ENCODE measurements at regions not wholly inside any gene's neighbourhood (a gene's known extent, or its start where the extent isn't known, plus 50 kb on each side); places are given as distances from the start of the nearest gene placed in this dataset.

GRCh38 chr11:15560689-15561467 lies 446.2 kb downstream of the INSC start:
- no peak overlapping the region for H3K4me3 Mint-ChIP-seq

DNA sequence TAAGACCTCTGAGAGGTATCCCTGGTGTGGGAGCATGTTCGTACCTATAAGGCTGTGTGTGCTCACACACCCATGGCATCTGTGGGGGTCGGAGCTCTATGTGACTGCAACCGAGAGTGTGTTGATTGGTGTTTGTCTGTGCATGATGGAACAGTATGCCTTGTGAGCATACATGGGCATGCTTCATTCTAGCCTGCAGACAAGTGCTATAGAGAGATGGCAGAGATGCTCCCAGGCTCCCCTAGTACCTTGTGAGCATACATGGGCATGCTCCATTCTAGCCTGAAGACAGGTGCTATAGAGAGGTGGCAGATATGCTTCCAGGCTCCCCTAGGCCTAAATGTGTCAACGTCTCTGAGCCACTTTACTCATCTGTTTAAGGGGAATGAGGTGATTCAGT lies 447.5 kb downstream of the INSC start:
- no peaks in the 10 kb centered on the region for H3K36me3 Mint-ChIP-seq (ENCODE audit: low read depth)
- peaks cover 6% of the 10 kb centered on the region for H3K9me3 Mint-ChIP-seq
- H3K4me3 Mint-ChIP-seq, result no peak overlapping the region
- H3K4me1 Mint-ChIP-seq (ENCODE audit: low read depth), result no peaks in the 10 kb centered on the region
- H3K27me3 Mint-ChIP-seq, result peaks cover 3% of the 10 kb centered on the region
- H3K27ac Mint-ChIP-seq, result no peak overlapping the region

More at GRCh38 chr11:15560689-15561467, 446.2 kb downstream of the INSC start:
- Mint-ChIP-seq H3K27me3 (peaks cover 3% of the 10 kb centered on the region), H3K36me3 (ENCODE audit: low read depth) (no peaks in the 10 kb centered on the region), H3K4me1 (ENCODE audit: low read depth) (no peaks in the 10 kb centered on the region), H3K27ac (no peak overlapping the region), H3K9me3 (peaks cover 4% of the 10 kb centered on the region)

DNA sequence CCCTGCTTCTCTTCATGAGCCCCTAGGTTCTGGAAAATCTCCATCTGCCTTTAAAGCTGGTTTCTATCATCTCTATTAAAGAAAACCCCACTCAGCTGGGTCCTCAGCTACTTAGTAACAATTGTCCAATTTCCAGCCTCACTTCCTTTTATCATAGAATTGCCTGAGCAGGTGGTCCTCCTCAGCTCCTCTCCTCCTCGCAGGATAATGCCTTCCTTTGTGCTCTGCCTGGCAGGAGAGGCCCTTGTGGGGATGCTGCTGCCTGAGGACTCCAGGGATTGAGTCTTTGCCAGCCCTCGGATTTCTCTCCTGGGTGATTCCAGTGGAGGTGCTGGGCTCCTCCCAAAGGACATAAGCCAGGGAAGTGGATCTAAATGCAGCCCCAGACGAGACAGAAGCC lies 448.3 kb downstream of the INSC start:
- Mint-ChIP-seq H3K27ac (no peak overlapping the region), H3K4me1 (ENCODE audit: low read depth) (no peaks in the 10 kb centered on the region), H3K36me3 (ENCODE audit: low read depth) (no peaks in the 10 kb centered on the region), H3K9me3 (peaks cover 4% of the 10 kb centered on the region), H3K4me3 (no peak overlapping the region), H3K27me3 (peaks cover 3% of the 10 kb centered on the region)

GRCh38 chr11:15565880-15566279 lies 451.2 kb downstream of the INSC start:
- Mint-ChIP-seq H3K27ac (no peak overlapping the region), H3K27me3 (no peaks in the 10 kb centered on the region), H3K4me1 (ENCODE audit: low read depth) (no peaks in the 10 kb centered on the region), H3K36me3 (ENCODE audit: low read depth) (no peaks in the 10 kb centered on the region), H3K4me3 (no peak overlapping the region), H3K9me3 (peaks cover 4% of the 10 kb centered on the region)

DNA sequence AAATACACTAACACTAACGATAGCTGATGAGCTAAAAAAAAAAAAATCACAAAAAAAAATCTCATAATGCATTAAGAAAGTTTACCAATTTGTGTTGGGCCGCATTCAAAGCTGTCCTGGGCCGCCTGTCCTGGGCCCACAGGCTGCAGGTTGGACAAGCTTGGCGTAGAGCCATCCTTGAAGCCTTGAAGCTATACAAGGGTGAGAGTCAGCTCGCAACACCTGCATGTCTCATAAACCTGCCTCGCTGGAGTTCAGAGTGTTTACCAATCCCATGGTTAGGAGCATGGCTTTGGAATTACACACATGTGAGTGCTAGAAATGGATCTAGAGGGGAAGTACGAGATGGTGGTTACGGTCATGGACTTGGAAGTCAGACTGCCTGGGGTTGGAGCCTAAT lies 453.7 kb downstream of the INSC start:
- peaks cover 4% of the 10 kb centered on the region for H3K9me3 Mint-ChIP-seq
- H3K36me3 Mint-ChIP-seq (ENCODE audit: low read depth), result no peaks in the 10 kb centered on the region
- no peak overlapping the region for H3K27ac Mint-ChIP-seq
- no peak overlapping the region for H3K4me3 Mint-ChIP-seq
- no peaks in the 10 kb centered on the region for H3K27me3 Mint-ChIP-seq
- H3K4me1 Mint-ChIP-seq (ENCODE audit: low read depth), result no peaks in the 10 kb centered on the region

- H3K4me1 Mint-ChIP-seq (ENCODE audit: low read depth), result no peaks in the 10 kb centered on the region
- H3K27me3 Mint-ChIP-seq, result no peaks in the 10 kb centered on the region
- H3K27ac Mint-ChIP-seq, result no peak overlapping the region
- no peaks in the 10 kb centered on the region for H3K36me3 Mint-ChIP-seq (ENCODE audit: low read depth)
- H3K4me3 Mint-ChIP-seq, result no peak overlapping the region
- peaks cover 4% of the 10 kb centered on the region for H3K9me3 Mint-ChIP-seq
Observed at GRCh38 chr11:15569305-15570025, 454.7 kb downstream of the INSC start.

DNA sequence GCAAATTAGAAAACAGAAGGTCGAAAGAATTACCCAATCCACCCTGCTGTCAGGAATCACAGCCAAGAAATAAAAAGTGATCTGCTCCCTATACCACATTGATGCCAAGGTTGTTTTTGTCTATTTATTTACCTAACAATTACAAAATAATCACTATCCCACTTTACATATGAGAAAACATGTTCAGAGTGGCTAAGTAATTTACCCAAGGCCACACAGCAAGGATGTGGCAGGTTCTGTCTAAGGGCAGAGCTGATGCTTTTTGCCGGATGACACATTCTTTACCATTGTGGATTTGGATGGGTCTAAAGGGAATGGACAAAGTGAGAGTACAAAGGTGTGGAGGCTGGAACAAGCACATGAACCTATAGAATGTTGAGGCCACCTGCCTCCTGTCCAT lies 460.7 kb downstream of the INSC start:
- no peaks in the 10 kb centered on the region for H3K9me3 Mint-ChIP-seq
- no peak overlapping the region for H3K4me3 Mint-ChIP-seq
- H3K4me1 Mint-ChIP-seq (ENCODE audit: low read depth), result no peaks in the 10 kb centered on the region
- no peak overlapping the region for H3K27ac Mint-ChIP-seq
- H3K27me3 Mint-ChIP-seq, result no peaks in the 10 kb centered on the region
- H3K36me3 Mint-ChIP-seq (ENCODE audit: low read depth), result no peaks in the 10 kb centered on the region

DNA sequence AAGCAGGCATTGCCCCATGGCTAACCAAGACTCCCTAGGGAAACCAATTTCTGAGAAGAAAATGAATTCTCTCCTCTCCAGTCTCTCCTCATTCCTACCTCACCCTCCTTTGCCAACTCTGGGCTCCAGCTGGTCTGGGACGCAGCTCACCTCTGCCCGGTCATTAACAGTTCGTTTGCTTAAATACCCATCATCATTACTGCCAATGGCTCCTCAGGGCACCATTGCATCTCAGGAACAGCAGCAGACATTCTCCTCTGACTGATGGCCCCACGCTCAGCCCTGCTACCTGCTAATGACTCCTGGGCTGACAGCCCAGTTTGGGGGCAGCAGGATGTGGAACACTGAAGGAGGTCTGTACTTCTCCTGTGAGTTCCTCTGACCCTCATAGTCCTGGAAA lies 462.0 kb downstream of the INSC start:
- H3K27me3 Mint-ChIP-seq, result no peaks in the 10 kb centered on the region

GRCh38 chr11:15577519-15577918 lies 462.8 kb downstream of the INSC start:
- H3K4me3 Mint-ChIP-seq, result no peak overlapping the region
- H3K36me3 Mint-ChIP-seq (ENCODE audit: low read depth), result no peaks in the 10 kb centered on the region
- no peaks in the 10 kb centered on the region for H3K27me3 Mint-ChIP-seq
- H3K4me1 Mint-ChIP-seq (ENCODE audit: low read depth), result no peaks in the 10 kb centered on the region
- no peak overlapping the region for H3K27ac Mint-ChIP-seq
- H3K9me3 Mint-ChIP-seq, result no peaks in the 10 kb centered on the region

More for the DNA sequence above, 462.0 kb downstream of the INSC start:
- no peak overlapping the region for H3K4me3 Mint-ChIP-seq
- H3K27ac Mint-ChIP-seq, result no peak overlapping the region
- H3K4me1 Mint-ChIP-seq (ENCODE audit: low read depth), result no peaks in the 10 kb centered on the region
- no peaks in the 10 kb centered on the region for H3K9me3 Mint-ChIP-seq
- H3K36me3 Mint-ChIP-seq (ENCODE audit: low read depth), result no peaks in the 10 kb centered on the region

DNA sequence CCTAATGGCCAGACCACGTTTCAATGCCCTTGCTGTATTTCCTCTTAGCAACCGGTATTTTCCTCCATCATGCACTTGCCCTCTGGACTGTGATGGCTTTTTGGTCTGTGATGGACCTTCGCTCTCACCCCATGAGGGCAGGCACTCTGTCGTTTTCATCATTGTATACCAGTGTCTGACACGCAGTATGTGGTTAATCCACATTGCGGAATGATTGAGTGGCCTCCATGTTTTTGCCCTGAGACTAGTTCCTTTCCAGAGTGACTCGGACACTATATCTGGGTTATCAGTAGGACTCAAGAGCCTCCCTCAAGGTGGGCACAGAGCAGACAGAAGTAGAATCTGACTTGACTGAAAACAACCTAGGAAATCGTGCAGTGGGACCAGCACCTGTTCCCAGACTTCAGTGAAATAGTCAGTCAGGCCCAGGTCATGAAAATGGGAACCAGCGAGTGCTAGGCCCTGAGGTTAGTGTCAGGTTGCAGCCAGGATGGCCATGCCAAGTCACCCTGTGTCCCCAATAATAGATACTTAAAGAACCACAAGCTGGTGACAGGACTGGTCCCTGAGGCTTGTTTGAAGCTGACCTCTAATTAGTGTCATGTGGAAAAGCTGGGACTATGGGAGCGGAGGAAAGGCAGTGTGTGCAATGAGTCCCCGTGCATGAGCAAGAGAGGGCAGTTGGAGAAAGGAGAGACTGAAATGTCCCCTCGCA lies 464.7 kb downstream of the INSC start:
- H3K36me3 Mint-ChIP-seq (ENCODE audit: low read depth), result no peaks in the 10 kb centered on the region
- H3K27ac Mint-ChIP-seq, result no peak overlapping the region
- H3K9me3 Mint-ChIP-seq, result no peaks in the 10 kb centered on the region
- H3K4me3 Mint-ChIP-seq, result no peak overlapping the region
- H3K4me1 Mint-ChIP-seq (ENCODE audit: low read depth), result no peaks in the 10 kb centered on the region
- no peaks in the 10 kb centered on the region for H3K27me3 Mint-ChIP-seq

- no peak overlapping the region for H3K27ac Mint-ChIP-seq
- no peaks in the 10 kb centered on the region for H3K27me3 Mint-ChIP-seq
- H3K36me3 Mint-ChIP-seq (ENCODE audit: low read depth), result no peaks in the 10 kb centered on the region
- H3K4me3 Mint-ChIP-seq, result no peak overlapping the region
- no peaks in the 10 kb centered on the region for H3K9me3 Mint-ChIP-seq
- no peaks in the 10 kb centered on the region for H3K4me1 Mint-ChIP-seq (ENCODE audit: low read depth)
Observed at GRCh38 chr11:15580056-15580774, 465.5 kb downstream of the INSC start.

GRCh38 chr11:15580775-15581095 lies 466.0 kb downstream of the INSC start:
- Mint-ChIP-seq H3K27me3 (no peaks in the 10 kb centered on the region), H3K9me3 (no peaks in the 10 kb centered on the region), H3K4me3 (no peak overlapping the region), H3K36me3 (ENCODE audit: low read depth) (no peaks in the 10 kb centered on the region), H3K4me1 (ENCODE audit: low read depth) (no peaks in the 10 kb centered on the region), H3K27ac (no peak overlapping the region)

DNA sequence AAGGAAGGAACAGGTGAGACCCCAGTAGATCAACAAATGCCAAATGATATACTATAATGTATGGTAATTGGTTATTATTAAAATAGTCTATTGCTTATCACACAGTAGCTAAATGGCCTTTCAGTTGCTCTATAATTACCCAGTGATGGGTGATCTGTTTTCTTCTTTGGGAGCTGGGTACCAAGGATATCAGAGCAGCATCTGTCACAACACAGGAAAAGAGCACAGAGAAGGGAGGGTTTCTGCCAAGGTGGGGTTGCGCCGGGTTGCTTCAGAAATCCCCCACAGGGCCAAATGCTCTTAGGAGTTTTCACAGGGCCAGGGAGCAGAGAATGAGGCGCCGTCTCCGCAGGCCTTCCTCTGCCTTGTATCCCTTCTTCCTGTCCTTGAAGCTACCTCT lies 469.4 kb downstream of the INSC start:
- no peak overlapping the region for H3K4me3 Mint-ChIP-seq
- H3K36me3 Mint-ChIP-seq (ENCODE audit: low read depth), result no peaks in the 10 kb centered on the region
- no peaks in the 10 kb centered on the region for H3K4me1 Mint-ChIP-seq (ENCODE audit: low read depth)
- H3K9me3 Mint-ChIP-seq, result no peaks in the 10 kb centered on the region
- no peaks in the 10 kb centered on the region for H3K27me3 Mint-ChIP-seq
- no peak overlapping the region for H3K27ac Mint-ChIP-seq

DNA sequence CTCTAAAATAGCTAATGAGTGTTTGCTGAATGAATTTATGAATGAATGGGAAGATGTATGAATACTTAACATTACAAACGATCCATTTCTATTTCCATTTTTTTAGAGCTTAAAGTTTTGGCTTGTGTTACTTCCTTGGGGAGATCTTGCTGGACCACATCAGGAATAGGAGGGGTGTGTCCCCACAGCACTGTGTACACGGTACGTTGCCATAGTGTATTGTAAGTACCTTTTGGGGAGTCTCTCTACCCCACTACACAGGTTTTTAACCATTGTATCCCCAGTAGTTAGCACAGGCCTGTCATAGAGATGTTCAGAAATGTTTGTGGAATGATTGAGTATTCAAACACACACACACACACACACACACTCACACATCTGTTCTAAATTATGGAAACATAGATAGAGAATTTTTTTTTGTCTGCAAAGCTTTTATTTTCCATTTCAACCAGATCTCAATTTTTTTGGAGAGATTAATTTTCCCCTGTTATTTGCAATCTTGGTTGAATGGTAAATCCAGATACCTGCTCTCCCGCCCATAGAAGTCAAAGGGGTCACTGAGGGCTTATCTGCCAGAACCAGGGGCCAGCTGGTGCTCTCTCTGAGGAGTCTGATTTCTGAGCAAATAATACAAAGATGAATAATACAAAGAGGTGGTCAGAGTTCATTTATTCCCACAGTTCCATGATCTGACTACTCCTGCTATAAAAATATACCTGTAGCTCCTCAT lies 471.0 kb downstream of the INSC start:
- Mint-ChIP-seq H3K27me3 (no peaks in the 10 kb centered on the region), H3K27ac (no peak overlapping the region), H3K4me3 (no peak overlapping the region), H3K9me3 (no peaks in the 10 kb centered on the region), H3K4me1 (ENCODE audit: low read depth) (no peaks in the 10 kb centered on the region), H3K36me3 (ENCODE audit: low read depth) (no peaks in the 10 kb centered on the region)

Measured in stimulated activated naive CD8-positive, alpha-beta T cell treated with anti-CD3 and anti-CD28 coated beads, Interleukin-15, Interleukin-2, amounts not matched to agents 100 ng/mL and 50 ng/mL, for 24 hours (primary cell).